ENCODE measurements at regions not wholly inside any gene's neighbourhood (a gene's known extent, or its start where the extent isn't known, plus 50 kb on each side); places are given as distances from the start of the nearest gene placed in this dataset.

DNA sequence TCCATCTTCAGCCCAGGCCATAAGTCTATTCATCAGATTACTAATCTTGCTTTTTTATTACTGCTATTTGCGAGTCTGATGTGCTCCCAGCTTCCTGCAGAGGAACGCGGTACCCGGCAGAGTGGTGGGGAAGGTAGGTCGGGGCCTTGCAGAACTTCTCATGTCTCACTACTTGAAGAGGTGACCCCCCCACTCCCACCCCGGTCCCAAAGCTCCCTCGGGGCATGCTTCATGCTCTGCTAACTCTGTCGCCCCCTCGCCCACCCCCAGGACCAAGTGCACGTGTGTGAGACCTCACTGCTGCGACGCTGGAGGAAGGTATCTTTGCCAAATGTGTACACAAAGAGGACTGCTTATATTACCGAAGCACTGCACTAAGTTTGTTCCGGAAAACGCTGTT lies 129.4 kb upstream of the RAB12 start:
- TF ChIP-seq ZBTB43 (CRISPR knock-in tag; IDR thresholded peaks at IDR 0.05) (no peak), CTCF (IDR thresholded peaks at IDR 0.05) (no peak), NR2C2 (CRISPR knock-in tag; IDR thresholded peaks at IDR 0.05) (no peak), ZNF121 (CRISPR knock-in tag; IDR thresholded peaks at IDR 0.05) (no peak), CBFB (CRISPR knock-in tag; IDR thresholded peaks at IDR 0.05; ENCODE audit: low read depth) (no peak)
